ENCODE measurements at regions not wholly inside any gene's neighbourhood (a gene's known extent, or its start where the extent isn't known, plus 50 kb on each side); places are given as distances from the start of the nearest gene placed in this dataset.

DNA sequence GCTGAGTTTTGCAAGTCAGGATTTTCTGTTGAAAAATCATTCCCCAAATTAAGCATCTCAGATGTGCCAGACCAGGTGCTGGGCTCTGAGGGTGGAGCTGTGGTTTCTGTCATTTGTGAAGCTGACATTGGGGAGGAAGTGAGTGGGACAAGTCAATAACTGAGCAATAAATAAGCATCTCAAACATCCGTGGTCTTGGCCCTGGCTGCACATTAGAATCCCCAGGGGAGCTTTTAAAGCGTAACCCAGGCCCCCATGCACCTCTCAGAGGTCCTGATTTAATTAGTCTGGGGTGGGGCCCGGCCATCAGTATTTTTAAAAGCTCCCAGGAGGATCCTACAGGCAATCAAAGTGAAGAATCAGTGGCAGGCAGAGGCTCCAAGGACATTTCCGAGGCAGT, 420.0 kb downstream of the MN1 start:
- H3K27me3 ChIP-seq (ENCODE audit: control insufficient read depth in 3 of 3, insufficient read depth in 3 of 3, low read length in 2 of 3), result peaks cover 0 to 6% (median 5%) of the 10 kb centered on the region in 3 donors
- no peak for TF ChIP-seq CTCF (IDR thresholded peaks at IDR 0.05; ENCODE audit: control extremely low read depth, extremely low read depth)
- H3K27ac ChIP-seq (ENCODE audit: low read depth in 1 of 2, low read length in 1 of 2), result no peak overlapping the region
- H3K36me3 ChIP-seq (ENCODE audit: control insufficient read depth in 4 of 4, insufficient read depth in 4 of 4, low read length in 4 of 4), result no peaks in the 10 kb centered on the region
- WGBS, 2 donors, result 52 to 54% methylated on average over 4 of the region's 4 CpGs
- no peak for ATAC-seq (ENCODE audit: insufficient read depth, low FRiP score)
- H3K4me1 ChIP-seq (ENCODE audit: control insufficient read depth in 5 of 5, insufficient read depth in 5 of 5, low read length in 5 of 5), result peaks cover 0 to 13% (median 0%) of the 10 kb centered on the region in 5 donors
- H3K9ac ChIP-seq (ENCODE audit: insufficient read depth in 1 of 2, low read length in 2 of 2), result no peak overlapping the region
- H3K9me3 ChIP-seq (ENCODE audit: control insufficient read depth in 4 of 4, insufficient read depth in 3 of 4, low read length in 3 of 4), result no peaks in the 10 kb centered on the region
- H3K4me3 ChIP-seq, result no peak overlapping the region
- no peak for DNase-seq

GRCh38 chr22:27381960-27382742, 419.4 kb downstream of the MN1 start:
- ATAC-seq (ENCODE audit: insufficient read depth, low FRiP score) (no peak), DNase-seq (no peak)
- no peaks in the 10 kb centered on the region for H3K36me3 ChIP-seq (ENCODE audit: control insufficient read depth in 4 of 4, insufficient read depth in 4 of 4, low read length in 4 of 4)
- H3K27ac ChIP-seq (ENCODE audit: low read depth in 1 of 2, low read length in 1 of 2), result no peak overlapping the region
- WGBS, 2 donors, result 82 to 84% methylated on average over 6 of the region's 6 CpGs
- H3K27me3 ChIP-seq (ENCODE audit: control insufficient read depth in 3 of 3, insufficient read depth in 3 of 3, low read length in 2 of 3), result peaks cover 0 to 6% (median 5%) of the 10 kb centered on the region in 3 donors
- no peak overlapping the region for H3K4me3 ChIP-seq
- peaks cover 0 to 13% (median 0%) of the 10 kb centered on the region in 5 donors for H3K4me1 ChIP-seq (ENCODE audit: control insufficient read depth in 5 of 5, insufficient read depth in 5 of 5, low read length in 5 of 5)
- no peak for TF ChIP-seq CTCF (IDR thresholded peaks at IDR 0.05; ENCODE audit: control extremely low read depth, extremely low read depth)
- no peak overlapping the region for H3K9ac ChIP-seq (ENCODE audit: insufficient read depth in 1 of 2, low read length in 2 of 2)
- no peaks in the 10 kb centered on the region for H3K9me3 ChIP-seq (ENCODE audit: control insufficient read depth in 4 of 4, insufficient read depth in 3 of 4, low read length in 3 of 4)

DNA sequence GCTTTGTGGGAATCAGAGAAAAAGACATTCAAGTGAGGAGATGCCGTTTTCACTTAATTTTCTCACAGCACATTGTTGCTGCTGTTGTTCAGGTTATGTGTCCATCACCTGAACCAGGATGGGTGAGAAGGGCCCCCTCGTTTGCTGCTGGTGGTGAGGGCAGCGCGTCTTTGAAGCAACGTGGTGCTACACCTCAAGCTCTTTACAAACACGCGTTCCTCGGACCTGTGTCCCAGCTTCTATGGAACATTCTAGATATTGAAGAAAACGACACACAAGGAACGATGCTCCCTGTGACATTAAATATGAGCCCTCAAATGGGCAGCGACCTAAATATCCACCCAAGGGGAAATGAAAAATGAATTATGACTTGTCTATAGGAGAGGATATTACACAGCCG, 418.6 kb downstream of the MN1 start:
- Histone ChIP-seq H3K4me3 (no peak overlapping the region), H3K9me3 (ENCODE audit: control insufficient read depth in 4 of 4, insufficient read depth in 3 of 4, low read length in 3 of 4) (no peaks in the 10 kb centered on the region), H3K27me3 (ENCODE audit: control insufficient read depth in 3 of 3, insufficient read depth in 3 of 3, low read length in 2 of 3) (peaks cover 0 to 6% (median 5%) of the 10 kb centered on the region in 3 donors), H3K9ac (ENCODE audit: insufficient read depth in 1 of 2, low read length in 2 of 2) (no peak overlapping the region), H3K27ac (ENCODE audit: low read depth in 1 of 2, low read length in 1 of 2) (no peak overlapping the region), H3K36me3 (ENCODE audit: control insufficient read depth in 4 of 4, insufficient read depth in 4 of 4, low read length in 4 of 4) (no peaks in the 10 kb centered on the region), H3K4me1 (ENCODE audit: control insufficient read depth in 5 of 5, insufficient read depth in 5 of 5, low read length in 5 of 5) (peaks cover 0 to 9% (median 0%) of the 10 kb centered on the region in 5 donors)
- DNase-seq (no peak), ATAC-seq (ENCODE audit: insufficient read depth, low FRiP score) (no peak)
- 64 to 74% methylated on average over 12 of the region's 12 CpGs for WGBS, 2 donors
- no peak for TF ChIP-seq CTCF (IDR thresholded peaks at IDR 0.05; ENCODE audit: control extremely low read depth, extremely low read depth)

All from lung (tissue), 11 donors.